Neural progenitor cell (in vitro differentiated cells): ENCODE measurements at regions not wholly inside any gene's neighbourhood (a gene's known extent, or its start where the extent isn't known, plus 50 kb on each side); places are given as distances from the start of the nearest gene placed in this dataset.

Experiments
- DNase-seq: peaks from one replicate; pipeline ENCODE4 v3.0.0-alpha.2; 2016; ENCODE audit warnings: low spot score
- H2AFZ ChIP-seq: fragments of 200-600 bp; sonication (generic); replicated peaks from 2 replicates; pipeline ENCODE4 v1.6.1; 2016; ENCODE audit warnings: antibody characterized with exemption
- H3F3A ChIP-seq: fragments of 200-600 bp; sonication (generic); 2 replicates; pipeline ENCODE4 v1.6.1; 2016; ENCODE audit warnings: antibody characterized with exemption, low read depth
- H3K27ac ChIP-seq: fragments of 200-600 bp; sonication (generic); 2 replicates; pipeline ENCODE4 v1.5.1; 2016; ENCODE audit warnings: mild to moderate bottlenecking
- H3K27me3 ChIP-seq: fragments of 200-600 bp; sonication (generic); 2 replicates; pipeline ENCODE4 v1.6.1; 2016; ENCODE audit warnings: mild to moderate bottlenecking, moderate library complexity
- H3K36me3 ChIP-seq: fragments of 200-600 bp; sonication (generic); 2 replicates; pipeline ENCODE4 v1.5.1; 2016
- H3K4me1 ChIP-seq: fragments of 200-600 bp; sonication (generic); 2 replicates; pipeline ENCODE4 v1.6.1; 2016; ENCODE audit warnings: mixed run types
- H3K4me2 ChIP-seq: fragments of 200-600 bp; sonication (generic); 2 replicates; pipeline ENCODE4 v1.6.1; 2016
- H3K4me3 ChIP-seq: fragments of 200-600 bp; sonication (generic); 2 replicates; pipeline ENCODE4 v1.5.1; 2016
- H3K79me2 ChIP-seq: fragments of 200-600 bp; sonication (generic); 2 replicates; pipeline ENCODE4 v1.6.1; 2016; ENCODE audit warnings: low read depth
- H3K9ac ChIP-seq: fragments of 200-600 bp; sonication (generic); 2 replicates; pipeline ENCODE4 v1.6.1; 2016
- H3K9me3 ChIP-seq: fragments of 200-600 bp; sonication (generic); 2 replicates; pipeline ENCODE4 v1.5.1; 2016; ENCODE audit warnings: low read depth
- H4K20me1 ChIP-seq: fragments of 200-600 bp; sonication (generic); 2 replicates; pipeline ENCODE4 v1.6.1; 2016; ENCODE audit warnings: low read depth
- H3K27ac Mint-ChIP-seq: 3 replicates; pipeline ENCODE4 v1.8.0; 2021; ENCODE audit warnings: mixed read lengths
- H3K27me3 Mint-ChIP-seq: 2 replicates; pipeline ENCODE4 v1.8.0; 2022; ENCODE audit warnings: low read depth, mild to moderate bottlenecking, inconsistent platforms, moderate library complexity, mixed read lengths; ENCODE audit not compliant: insufficient read depth
- H3K36me3 Mint-ChIP-seq: 3 replicates; pipeline ENCODE4 v1.8.0; 2021; ENCODE audit warnings: mixed read lengths
- H3K4me1 Mint-ChIP-seq: 3 replicates; pipeline ENCODE4 v1.8.0; 2021; ENCODE audit warnings: mixed read lengths
- H3K4me3 Mint-ChIP-seq: 3 replicates; pipeline ENCODE4 v1.8.0; 2021; ENCODE audit warnings: mild to moderate bottlenecking, moderate library complexity, mixed read lengths
- H3K9me3 Mint-ChIP-seq: 3 replicates; pipeline ENCODE4 v1.8.0; 2020; ENCODE audit warnings: mixed read lengths
- CTCF ChIP-seq: fragments of 200-600 bp; sonication (generic); IDR thresholded peaks from 2 replicates; pipeline ENCODE4 v1.5.1; 2017; ENCODE audit warnings: antibody characterized with exemption, mild to moderate bottlenecking
- EZH2 ChIP-seq: fragments of 200-600 bp; sonication (generic); IDR thresholded peaks from 2 replicates; pipeline ENCODE4 v1.6.1; 2017; ENCODE audit warnings: antibody characterized with exemption, mild to moderate bottlenecking, moderate library complexity
- EZH2phosphoT487 ChIP-seq: fragments of 200-600 bp; sonication (generic); IDR thresholded peaks from 2 replicates; pipeline ENCODE4 v1.6.1; 2017; ENCODE audit warnings: antibody characterized with exemption

- Histone ChIP-seq H3K4me2 (no peak overlapping the region), H3K36me3 (no peaks in the 10 kb centered on the region), H3F3A (no peaks in the 10 kb centered on the region), H3K9me3 (no peaks in the 10 kb centered on the region), H3K27ac (no peak overlapping the region), H3K4me3 (no peak overlapping the region), H3K27me3 (no peaks in the 10 kb centered on the region), H3K9ac (no peak overlapping the region), H4K20me1 (no peaks in the 10 kb centered on the region), H3K79me2 (no peaks in the 10 kb centered on the region), H3K4me1 (peaks cover 11% of the 10 kb centered on the region), H2AFZ (no peak overlapping the region)
- peaks cover 22% of the 10 kb centered on the region for H3K27me3 Mint-ChIP-seq
- peaks cover 25% of the 10 kb centered on the region for H3K4me1 Mint-ChIP-seq
- H3K4me3 Mint-ChIP-seq = no peak overlapping the region
- peaks cover 2% of the 10 kb centered on the region for H3K36me3 Mint-ChIP-seq
- DNase-seq = no peak
- no peak for TF ChIP-seq EZH2
- TF ChIP-seq EZH2phosphoT487 = no peak
- TF ChIP-seq CTCF = no peak
- no peaks in the 10 kb centered on the region for H3K9me3 Mint-ChIP-seq
- H3K27ac Mint-ChIP-seq = no peak overlapping the region
These were observed 344.7 kb downstream of the MYCN start for GRCh38 chr2:16284941-16285625.

- Mint-ChIP-seq H3K27me3 (peaks cover 24% of the 10 kb centered on the region), H3K9me3 (peaks cover 4% of the 10 kb centered on the region), H3K4me1 (peaks cover 29% of the 10 kb centered on the region), H3K36me3 (peaks cover 2% of the 10 kb centered on the region), H3K4me3 (no peak overlapping the region), H3K27ac (peak overlapping the region; percentile 52)
- no peaks in the 10 kb centered on the region for H3K9me3 ChIP-seq
- no peak overlapping the region for H2AFZ ChIP-seq
- no peaks in the 10 kb centered on the region for H4K20me1 ChIP-seq
- H3F3A ChIP-seq = no peaks in the 10 kb centered on the region
- H3K27ac ChIP-seq = no peak overlapping the region
- H3K9ac ChIP-seq = no peak overlapping the region
- no peak for DNase-seq
- TF ChIP-seq EZH2phosphoT487 (no peak), CTCF (no peak), EZH2 (no peak)
- no peak overlapping the region for H3K4me3 ChIP-seq
- H3K4me2 ChIP-seq = no peak overlapping the region
- H3K79me2 ChIP-seq = no peaks in the 10 kb centered on the region
- H3K4me1 ChIP-seq = peaks cover 11% of the 10 kb centered on the region
- no peaks in the 10 kb centered on the region for H3K27me3 ChIP-seq
- no peaks in the 10 kb centered on the region for H3K36me3 ChIP-seq
These were observed 342.9 kb downstream of the MYCN start for GRCh38 chr2:16283071-16283850.

GRCh38 chr2:16282511-16282910 is 342.2 kb downstream of the MYCN start:
- no peaks in the 10 kb centered on the region for H4K20me1 ChIP-seq
- H3K36me3 Mint-ChIP-seq = peaks cover 2% of the 10 kb centered on the region
- no peaks in the 10 kb centered on the region for H3F3A ChIP-seq
- H3K27ac Mint-ChIP-seq = no peak overlapping the region
- H3K9me3 ChIP-seq = no peaks in the 10 kb centered on the region
- H3K4me3 Mint-ChIP-seq = no peak overlapping the region
- H3K9me3 Mint-ChIP-seq = peaks cover 6% of the 10 kb centered on the region
- H3K27me3 Mint-ChIP-seq = peaks cover 24% of the 10 kb centered on the region
- no peak overlapping the region for H3K4me2 ChIP-seq
- no peak overlapping the region for H3K4me3 ChIP-seq
- TF ChIP-seq EZH2phosphoT487 = no peak
- H3K9ac ChIP-seq = no peak overlapping the region
- H3K4me1 Mint-ChIP-seq = peaks cover 29% of the 10 kb centered on the region
- DNase-seq = no peak
- H2AFZ ChIP-seq = no peak overlapping the region
- H3K27ac ChIP-seq = no peak overlapping the region
- no peaks in the 10 kb centered on the region for H3K27me3 ChIP-seq
- H3K79me2 ChIP-seq = no peaks in the 10 kb centered on the region
- no peaks in the 10 kb centered on the region for H3K36me3 ChIP-seq
- peaks cover 11% of the 10 kb centered on the region for H3K4me1 ChIP-seq
